Endothelial cell of umbilical vein (primary cell): ENCODE measurements at regions not wholly inside any gene's neighbourhood (a gene's known extent, or its start where the extent isn't known, plus 50 kb on each side); places are given as distances from the start of the nearest gene placed in this dataset.

Experiments
- BruUV-seq: library from RNA; stranded (reverse); fragments of 400-500 nt; replicated peaks from 2 replicates; lab custom pipeline; 2021; lab: Mats Ljungman, UMichigan
- CTCF ChIA-PET: fragments of 300-600, 350-600 bp; sonication (Branson Sonifier 250); formaldehyde crosslinking; loops from one replicate; lab custom pipeline; 2021; ENCODE audit warnings: antibody characterized with exemption, inconsistent platforms; lab: Charles Lee
- POLR2A ChIA-PET: fragments of 300-600, 350-600 bp; sonication (Branson Sonifier 250); formaldehyde crosslinking; loops from one replicate; lab custom pipeline; 2021; ENCODE audit warnings: antibody characterized with exemption, inconsistent platforms; lab: Charles Lee
- DNase-seq: peaks from one replicate; pipeline ENCODE4 v3.0.0-alpha.2; 2011; ENCODE audit warnings: low read depth, low spot score
- FAIRE-seq: peaks from 2 replicates; lab custom pipeline; 2011; peaks lifted over from hg19 to GRCh38; lab: Jason Lieb, UNC
- H2AFZ ChIP-seq: 2 replicates; pipeline ENCODE4 v1.6.0; 2012; ENCODE audit warnings: low read depth, low read length, control low read depth, inconsistent platforms
- H3K27ac ChIP-seq: 2 replicates; pipeline ENCODE4 v1.5.1; 2011; ENCODE audit warnings: low read depth, mild to moderate bottlenecking, control low read depth, low read length, moderate library complexity; ENCODE audit not compliant: insufficient read depth
- H3K27me3 ChIP-seq, 2 experiments: 2 replicates each; pipeline versions ENCODE4 v1.6.0 to v1.6.1; 2011; ENCODE audit warnings: low read length in 2 of 2, mixed read lengths in 1 of 2; ENCODE audit not compliant: control insufficient read depth in 2 of 2, insufficient read depth in 2 of 2
- H3K36me3 ChIP-seq, 2 experiments: 2 replicates in 1 of 2; 3 replicates in 1 of 2; pipeline ENCODE4 v1.5.1; 2011; ENCODE audit warnings: low read length in 2 of 2, mild to moderate bottlenecking in 1 of 2, moderate library complexity in 1 of 2; ENCODE audit not compliant: control insufficient read depth in 2 of 2, insufficient read depth in 2 of 2; ENCODE audit errors: extremely low read depth in 1 of 2
- H3K4me1 ChIP-seq: 3 replicates; pipeline ENCODE4 v1.5.1; 2011; ENCODE audit warnings: mild to moderate bottlenecking, low read length; ENCODE audit not compliant: control insufficient read depth, insufficient read depth; ENCODE audit errors: extremely low read depth
- H3K4me2 ChIP-seq: 2 replicates; pipeline ENCODE4 v1.6.1; 2011; ENCODE audit warnings: low read length, control low read depth, mixed read lengths; ENCODE audit not compliant: insufficient read depth
- H3K4me3 ChIP-seq, 3 experiments: fragments of 200-600 bp in 1 of 3; sonication (generic), shearing (Covaris generic) in 1 of 3; replicated peaks in 1 of 3; 2 replicates each; pipeline ENCODE4 v1.5.1; 2011 to 2016; ENCODE audit warnings: control low read depth in 3 of 3, low read length in 3 of 3, mild to moderate bottlenecking in 2 of 3, inconsistent platforms in 1 of 3, low read depth in 1 of 3, moderate library complexity in 1 of 3; ENCODE audit not compliant: insufficient read depth in 1 of 3
- H3K79me2 ChIP-seq: 2 replicates; pipeline ENCODE4 v1.6.0; 2012; ENCODE audit warnings: low read length, inconsistent platforms; ENCODE audit not compliant: control insufficient read depth, insufficient read depth
- H3K9ac ChIP-seq: replicated peaks from 2 replicates; pipeline ENCODE3; 2011; ENCODE audit warnings: low read length, control low read depth; ENCODE audit not compliant: insufficient read depth; ENCODE audit errors: extremely low read depth
- H3K9me1 ChIP-seq: replicated peaks from 3 replicates; pipeline ENCODE4 v1.6.0; 2011; ENCODE audit warnings: mild to moderate bottlenecking, low read length; ENCODE audit not compliant: control insufficient read depth, insufficient read depth; ENCODE audit errors: extremely low read depth
- H3K9me3 ChIP-seq: replicated peaks from 2 replicates; pipeline ENCODE4 v1.5.1; 2012; ENCODE audit warnings: low read length, inconsistent platforms; ENCODE audit not compliant: control insufficient read depth, insufficient read depth
- H4K20me1 ChIP-seq: replicated peaks from 2 replicates; pipeline ENCODE3; 2011; ENCODE audit warnings: mild to moderate bottlenecking, low read length; ENCODE audit not compliant: control insufficient read depth, insufficient read depth; ENCODE audit errors: extremely low read depth
- EZH2 ChIP-seq: IDR thresholded peaks from 2 replicates; pipeline ENCODE4 v1.6.1; 2012; ENCODE audit warnings: borderline replicate concordance, low read depth, mild to moderate bottlenecking, moderate library complexity, low read length, inconsistent platforms; ENCODE audit not compliant: severe bottlenecking
- FOS ChIP-seq: IDR thresholded peaks from 2 replicates; pipeline ENCODE4 v1.6.1; 2011; ENCODE audit warnings: mild to moderate bottlenecking, low read length, moderate library complexity, borderline replicate concordance; ENCODE audit not compliant: insufficient read depth
- GATA2 ChIP-seq: IDR thresholded peaks from 2 replicates; pipeline ENCODE4 v1.7.0; 2011; ENCODE audit warnings: low read depth, mild to moderate bottlenecking, moderate library complexity, mixed read lengths, low read length; ENCODE audit not compliant: insufficient read length, insufficient read depth
- JUN ChIP-seq: IDR thresholded peaks from 2 replicates; pipeline ENCODE4 v1.6.1; 2011; ENCODE audit warnings: borderline replicate concordance, low read depth; ENCODE audit not compliant: insufficient read length, insufficient read depth
- MYC ChIP-seq: IDR thresholded peaks from one replicate; pipeline ENCODE4 v1.6.1; 2011; ENCODE audit warnings: mild to moderate bottlenecking, low read depth, low read length
- POLR2A ChIP-seq: IDR thresholded peaks from 2 replicates; pipeline ENCODE4 v1.6.1; 2012; ENCODE audit warnings: low read depth, mild to moderate bottlenecking, control low read depth, low read length
- POLR2AphosphoS5 ChIP-seq: IDR thresholded peaks from 2 replicates; pipeline ENCODE4 v1.6.1; 2012; ENCODE audit warnings: low read depth, mild to moderate bottlenecking, control low read depth, low read length, moderate library complexity; ENCODE audit not compliant: insufficient read depth
- dilution Hi-C: fragments of 300-500 bp; cut with MboI; formaldehyde crosslinking; loops from one replicate; pipeline ENCODE4 v1.15.0; 2019; ENCODE audit warnings: low sequenced_read_pairs; ENCODE audit not compliant: extremely low pct_ligation_motif_present
- intact Hi-C: fragments of 100-400 bp; cut with micrococcal nuclease; formaldehyde crosslinking; loops from one replicate; pipeline ENCODE4 v1.10.0; 2022
- TF ChIP-seq, protein P1 (sequence below): IDR thresholded peaks from 2 replicates; pipeline ENCODE4 v1.6.1; 2011; ENCODE audit not compliant: insufficient read depth, insufficient read length
- TF ChIP-seq, protein P2 (sequence below), 2 donors: IDR thresholded peaks; 1 replicate in 1 of 2; 2 replicates in 1 of 2; pipeline ENCODE4 v1.5.1; 2011; ENCODE audit warnings: low read length in 2 of 2, mild to moderate bottlenecking in 2 of 2, moderate library complexity in 2 of 2, control low read depth in 1 of 2, inconsistent platforms in 1 of 2, low read depth in 1 of 2; ENCODE audit not compliant: insufficient read depth in 1 of 2; ENCODE audit errors: extremely low read depth in 1 of 2

DNA sequence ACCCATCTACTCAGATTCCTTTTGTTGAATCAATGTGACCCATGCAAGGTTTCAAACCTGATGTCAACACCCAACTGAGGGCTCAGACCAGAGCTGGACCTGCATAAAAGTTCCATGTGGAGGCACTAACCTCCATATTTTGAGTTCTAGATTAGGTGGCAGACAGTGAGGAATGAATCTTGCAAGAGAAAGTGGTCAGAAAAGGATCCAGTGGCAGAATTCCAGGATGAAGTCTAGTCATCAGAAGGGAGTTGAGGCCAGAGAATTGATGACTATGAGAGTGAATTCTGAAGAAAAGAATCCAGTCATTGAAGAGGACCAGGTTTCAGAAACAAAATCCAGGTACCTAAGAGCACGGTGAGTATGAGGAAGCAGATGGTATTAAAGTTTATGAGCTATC is 205.1 kb upstream of the RGMB start:
- Histone ChIP-seq H3K9ac (no peak overlapping the region), H3K4me1 (peaks cover 2% of the 10 kb centered on the region), H3K27me3 (no peaks in the 10 kb centered on the region), H3K9me1 (no peaks in the 10 kb centered on the region), H4K20me1 (no peaks in the 10 kb centered on the region), H3K79me2 (no peaks in the 10 kb centered on the region), H3K4me2 (no peak overlapping the region), H2AFZ (no peak overlapping the region), H3K36me3 (no peaks in the 10 kb centered on the region), H3K9me3 (no peaks in the 10 kb centered on the region), H3K4me3 (no peak overlapping the region), H3K27ac (no peak overlapping the region)
- intact Hi-C loops (no loop called here), dilution Hi-C loops (no loop called here)
- BruUV-seq: no TSS peak
- ChIA-PET POLR2A (no interaction called here), CTCF (interaction anchor here (0.7 kb wide), 1 partner anchor 212 kb away, joined by 3 read pairs; no protein-coding TSS in a partner anchor)
- TF ChIP-seq JUN (no peak), POLR2A (no peak), POLR2AphosphoS5 (no peak), FOS (no peak), EZH2 (no peak), GATA2 (no peak), MYC (no peak)
- TF ChIP-seq, protein P1, sequence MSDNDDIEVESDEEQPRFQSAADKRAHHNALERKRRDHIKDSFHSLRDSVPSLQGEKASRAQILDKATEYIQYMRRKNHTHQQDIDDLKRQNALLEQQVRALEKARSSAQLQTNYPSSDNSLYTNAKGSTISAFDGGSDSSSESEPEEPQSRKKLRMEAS: no peak
- TF ChIP-seq, protein P2, sequence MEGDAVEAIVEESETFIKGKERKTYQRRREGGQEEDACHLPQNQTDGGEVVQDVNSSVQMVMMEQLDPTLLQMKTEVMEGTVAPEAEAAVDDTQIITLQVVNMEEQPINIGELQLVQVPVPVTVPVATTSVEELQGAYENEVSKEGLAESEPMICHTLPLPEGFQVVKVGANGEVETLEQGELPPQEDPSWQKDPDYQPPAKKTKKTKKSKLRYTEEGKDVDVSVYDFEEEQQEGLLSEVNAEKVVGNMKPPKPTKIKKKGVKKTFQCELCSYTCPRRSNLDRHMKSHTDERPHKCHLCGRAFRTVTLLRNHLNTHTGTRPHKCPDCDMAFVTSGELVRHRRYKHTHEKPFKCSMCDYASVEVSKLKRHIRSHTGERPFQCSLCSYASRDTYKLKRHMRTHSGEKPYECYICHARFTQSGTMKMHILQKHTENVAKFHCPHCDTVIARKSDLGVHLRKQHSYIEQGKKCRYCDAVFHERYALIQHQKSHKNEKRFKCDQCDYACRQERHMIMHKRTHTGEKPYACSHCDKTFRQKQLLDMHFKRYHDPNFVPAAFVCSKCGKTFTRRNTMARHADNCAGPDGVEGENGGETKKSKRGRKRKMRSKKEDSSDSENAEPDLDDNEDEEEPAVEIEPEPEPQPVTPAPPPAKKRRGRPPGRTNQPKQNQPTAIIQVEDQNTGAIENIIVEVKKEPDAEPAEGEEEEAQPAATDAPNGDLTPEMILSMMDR (IDR thresholded peaks at IDR 0.05; ENCODE audit: extremely low read depth in 1 of 2, insufficient read depth in 1 of 2, low read depth in 1 of 2, low read length in 2 of 2): no peak
- FAIRE-seq (no peak), DNase-seq (no peak)
